B cell (primary cell): ENCODE measurements at regions not wholly inside any gene's neighbourhood (a gene's known extent, or its start where the extent isn't known, plus 50 kb on each side); places are given as distances from the start of the nearest gene placed in this dataset.

Experiments
- ATAC-seq: fragments of 200-7000 bp; cut with Tn5 transposase; one replicate; pipeline ENCODE4 v1.10.0; 2021; ENCODE audit warnings: low read depth, mild to moderate bottlenecking, moderate number of reproducible peaks, moderate library complexity
- CTCF ChIA-PET: fragments of 350-600 bp; sonication (Branson Sonifier 250); formaldehyde crosslinking; loops from one replicate; lab custom pipeline; 2021; ENCODE audit warnings: antibody characterized with exemption, inconsistent platforms; lab: Charles Lee
- POLR2A ChIA-PET: fragments of 350-600 bp; sonication (Branson Sonifier 250); formaldehyde crosslinking; loops from one replicate; lab custom pipeline; 2021; ENCODE audit warnings: antibody characterized with exemption; lab: Charles Lee
- DNase-seq: peaks from one replicate; pipeline ENCODE4 v3.0.0; 2013
- H2AFZ ChIP-seq: 2 replicates; pipeline ENCODE4 v1.6.1; 2012; ENCODE audit warnings: mild to moderate bottlenecking, low read depth, low read length; ENCODE audit not compliant: insufficient read depth, poor library complexity, severe bottlenecking
- H3K27ac ChIP-seq, 2 donors: 1 replicate in 1 of 2; 2 replicates in 1 of 2; pipeline ENCODE4 v1.5.1; 2012 to 2013; ENCODE audit warnings: low read length in 2 of 2, mild to moderate bottlenecking in 2 of 2, moderate library complexity in 1 of 2
- H3K27me3 ChIP-seq, 4 experiments: fragments of 200-600 bp in 1 of 4; sonication (generic) in 1 of 4; replicated peaks in 1 of 4; 1 replicate in 2 of 4; 2 replicates in 2 of 4; pipeline versions ENCODE4 v1.6.1 to v1.7.0; 2013 to 2016; ENCODE audit warnings: low read length in 3 of 4, mild to moderate bottlenecking in 2 of 4, mixed read lengths in 1 of 4, moderate library complexity in 1 of 4; ENCODE audit not compliant: insufficient read depth in 4 of 4, control insufficient read depth in 3 of 4; ENCODE audit errors: control extremely low read depth in 1 of 4
- H3K36me3 ChIP-seq, 2 experiments: replicated peaks in 1 of 2; 1 replicate in 1 of 2; 2 replicates in 1 of 2; pipeline versions ENCODE4 v1.6.1 to v1.7.1; 2013; ENCODE audit warnings: low read length in 1 of 2; ENCODE audit not compliant: insufficient read depth in 2 of 2, control insufficient read depth in 1 of 2; ENCODE audit errors: control extremely low read depth in 1 of 2, extremely low read depth in 1 of 2
- H3K4me1 ChIP-seq, 2 donors: fragments of 200-600 bp in 1 of 2; sonication (generic) in 1 of 2; 1 replicate in 1 of 2; 2 replicates in 1 of 2; pipeline versions ENCODE4 v1.5.1 to v1.6.1; 2013 to 2017; ENCODE audit warnings: low read length in 2 of 2; ENCODE audit not compliant: control insufficient read depth in 2 of 2, insufficient read depth in 2 of 2
- H3K4me2 ChIP-seq: replicated peaks from 2 replicates; pipeline ENCODE3; 2012; ENCODE audit warnings: mild to moderate bottlenecking, low read depth, low read length; ENCODE audit not compliant: poor library complexity, severe bottlenecking
- H3K4me3 ChIP-seq, 5 experiments: fragments of 200-600 bp in 1 of 5; sonication (generic) in 1 of 5; 1 replicate in 3 of 5; 2 replicates in 2 of 5; pipeline versions ENCODE4 v1.5.1 to v1.7.0; 2011 to 2016; ENCODE audit warnings: low read length in 4 of 5, mild to moderate bottlenecking in 4 of 5, low read depth in 2 of 5, control low read depth in 1 of 5, moderate library complexity in 1 of 5; ENCODE audit not compliant: insufficient read depth in 1 of 5; ENCODE audit errors: control extremely low read depth in 1 of 5, extremely low read depth in 1 of 5
- H3K79me2 ChIP-seq: fragments of 200-600 bp; sonication (generic); one replicate; pipeline ENCODE4 v1.6.0; 2016; ENCODE audit warnings: low read length; ENCODE audit not compliant: control insufficient read depth, insufficient read depth
- H3K9ac ChIP-seq: fragments of 200-600 bp; sonication (generic); 2 replicates; pipeline ENCODE4 v1.6.1; 2017; ENCODE audit warnings: mild to moderate bottlenecking, low read length, moderate library complexity
- H3K9me3 ChIP-seq, 3 donors: one replicate each; pipeline versions ENCODE4 v1.6.1 to v1.7.1; 2013; ENCODE audit warnings: low read length in 2 of 3; ENCODE audit not compliant: control insufficient read depth in 2 of 3, insufficient read depth in 1 of 3; ENCODE audit errors: control extremely low read depth in 1 of 3
- H4K20me1 ChIP-seq: 2 replicates; pipeline ENCODE4 v1.6.0; 2012; ENCODE audit warnings: mild to moderate bottlenecking, low read length; ENCODE audit not compliant: insufficient read depth, control insufficient read depth, poor library complexity, severe bottlenecking
- H3K27ac Mint-ChIP-seq: one replicate; pipeline ENCODE4 v1.8.0; 2021; ENCODE audit warnings: mixed read lengths
- H3K27me3 Mint-ChIP-seq: one replicate; pipeline ENCODE4 v1.8.0; 2021; ENCODE audit warnings: mixed read lengths
- H3K4me1 Mint-ChIP-seq: one replicate; pipeline ENCODE4 v1.8.0; 2021; ENCODE audit warnings: mixed read lengths
- H3K4me3 Mint-ChIP-seq: one replicate; pipeline ENCODE4 v1.8.0; 2021; ENCODE audit warnings: mixed read lengths
- H3K9me3 Mint-ChIP-seq: one replicate; pipeline ENCODE4 v1.8.0; 2022; ENCODE audit warnings: mixed read lengths; ENCODE audit not compliant: insufficient read depth
- CTCF ChIP-seq: fragments of 200-600 bp; IDR thresholded peaks from one replicate; pipeline ENCODE4 v1.8.0; 2022; ENCODE audit warnings: antibody characterized with exemption, mild to moderate bottlenecking
- EZH2 ChIP-seq: IDR thresholded peaks from 2 replicates; pipeline ENCODE4 v1.6.1; 2012; ENCODE audit warnings: borderline replicate concordance, low read depth, mild to moderate bottlenecking, moderate library complexity, low read length; ENCODE audit not compliant: insufficient read depth, poor library complexity, severe bottlenecking
- WGBS: methylation state at CpG from one replicate; pipeline ENCODE4 v1.1.5; 2013; ENCODE audit warnings: missing lambda C conversion rate; ENCODE audit not compliant: insufficient coverage; 5-methylcytosine and 5-hydroxymethylcytosine counted together
- intact Hi-C: fragments of 100-400 bp; cut with micrococcal nuclease; formaldehyde crosslinking; loops from one replicate; pipeline ENCODE4 v1.10.0; 2022

- CTCF ChIA-PET, result no interaction called here
- H3K27ac Mint-ChIP-seq, result no peak overlapping the region
- no peaks in the 10 kb centered on the region for H3K79me2 ChIP-seq
Observed at GRCh38 chr7:88635149-88635548, 124.4 kb upstream of the ZNF804B start.

GRCh38 chr7:88629559-88629958 lies 129.9 kb upstream of the ZNF804B start:
- H4K20me1 ChIP-seq, result no peaks in the 10 kb centered on the region
- no peaks in the 10 kb centered on the region for H3K4me1 ChIP-seq
- POLR2A ChIA-PET, result no interaction called here
- Mint-ChIP-seq H3K4me1 (no peaks in the 10 kb centered on the region), H3K4me3 (no peak overlapping the region), H3K27ac (no peak overlapping the region), H3K27me3 (no peaks in the 10 kb centered on the region), H3K9me3 (no peaks in the 10 kb centered on the region)
- H3K9me3 ChIP-seq, result no peaks in the 10 kb centered on the region
- DNase-seq, result no peak
- no peaks in the 10 kb centered on the region for H3K79me2 ChIP-seq
- WGBS, result no CpG with 5 or more reads among the region's 1 CpG
- intact Hi-C loops, result no loop called here
- no peak overlapping the region for H2AFZ ChIP-seq
- TF ChIP-seq CTCF (no peak), EZH2 (no peak)
- H3K9ac ChIP-seq, result no peak overlapping the region
- H3K27me3 ChIP-seq, result no peaks in the 10 kb centered on the region
- H3K27ac ChIP-seq, result no peak overlapping the region
- no peak overlapping the region for H3K4me3 ChIP-seq
- CTCF ChIA-PET, result no interaction called here
- no peaks in the 10 kb centered on the region for H3K36me3 ChIP-seq
- H3K4me2 ChIP-seq, result no peak overlapping the region
- no peak for ATAC-seq

More at GRCh38 chr7:88635149-88635548, 124.4 kb upstream of the ZNF804B start:
- Histone ChIP-seq H3K4me2 (no peak overlapping the region), H3K36me3 (no peaks in the 10 kb centered on the region), H4K20me1 (no peaks in the 10 kb centered on the region), H3K4me3 (no peak overlapping the region), H3K27me3 (no peaks in the 10 kb centered on the region), H2AFZ (no peak overlapping the region), H3K27ac (no peak overlapping the region), H3K4me1 (no peaks in the 10 kb centered on the region), H3K9ac (no peak overlapping the region), H3K9me3 (no peaks in the 10 kb centered on the region)
- ATAC-seq (no peak), DNase-seq (no peak)
- POLR2A ChIA-PET, result no interaction called here
- TF ChIP-seq CTCF (no peak), EZH2 (no peak)
- intact Hi-C loops, result no loop called here
- Mint-ChIP-seq H3K4me1 (no peaks in the 10 kb centered on the region), H3K27me3 (no peaks in the 10 kb centered on the region), H3K9me3 (no peaks in the 10 kb centered on the region), H3K4me3 (no peak overlapping the region)
- WGBS, result no CpG with 5 or more reads among the region's 1 CpG
